B cell (primary cell): ENCODE measurements at regions not wholly inside any gene's neighbourhood (a gene's known extent, or its start where the extent isn't known, plus 50 kb on each side); places are given as distances from the start of the nearest gene placed in this dataset.

Experiments
- ATAC-seq: fragments of 200-7000 bp; cut with Tn5 transposase; one replicate; pipeline ENCODE4 v1.10.0; 2021; ENCODE audit warnings: low read depth, mild to moderate bottlenecking, moderate number of reproducible peaks, moderate library complexity
- CTCF ChIA-PET: fragments of 350-600 bp; sonication (Branson Sonifier 250); formaldehyde crosslinking; loops from one replicate; lab custom pipeline; 2021; ENCODE audit warnings: antibody characterized with exemption, inconsistent platforms; lab: Charles Lee
- POLR2A ChIA-PET: fragments of 350-600 bp; sonication (Branson Sonifier 250); formaldehyde crosslinking; loops from one replicate; lab custom pipeline; 2021; ENCODE audit warnings: antibody characterized with exemption; lab: Charles Lee
- DNase-seq: peaks from one replicate; pipeline ENCODE4 v3.0.0; 2013
- H2AFZ ChIP-seq: 2 replicates; pipeline ENCODE4 v1.6.1; 2012; ENCODE audit warnings: mild to moderate bottlenecking, low read depth, low read length; ENCODE audit not compliant: insufficient read depth, poor library complexity, severe bottlenecking
- H3K27ac ChIP-seq, 2 donors: 1 replicate in 1 of 2; 2 replicates in 1 of 2; pipeline ENCODE4 v1.5.1; 2012 to 2013; ENCODE audit warnings: low read length in 2 of 2, mild to moderate bottlenecking in 2 of 2, moderate library complexity in 1 of 2
- H3K27me3 ChIP-seq, 4 experiments: fragments of 200-600 bp in 1 of 4; sonication (generic) in 1 of 4; replicated peaks in 1 of 4; 1 replicate in 2 of 4; 2 replicates in 2 of 4; pipeline versions ENCODE4 v1.6.1 to v1.7.0; 2013 to 2016; ENCODE audit warnings: low read length in 3 of 4, mild to moderate bottlenecking in 2 of 4, mixed read lengths in 1 of 4, moderate library complexity in 1 of 4; ENCODE audit not compliant: insufficient read depth in 4 of 4, control insufficient read depth in 3 of 4; ENCODE audit errors: control extremely low read depth in 1 of 4
- H3K36me3 ChIP-seq, 2 experiments: replicated peaks in 1 of 2; 1 replicate in 1 of 2; 2 replicates in 1 of 2; pipeline versions ENCODE4 v1.6.1 to v1.7.1; 2013; ENCODE audit warnings: low read length in 1 of 2; ENCODE audit not compliant: insufficient read depth in 2 of 2, control insufficient read depth in 1 of 2; ENCODE audit errors: control extremely low read depth in 1 of 2, extremely low read depth in 1 of 2
- H3K4me1 ChIP-seq, 2 donors: fragments of 200-600 bp in 1 of 2; sonication (generic) in 1 of 2; 1 replicate in 1 of 2; 2 replicates in 1 of 2; pipeline versions ENCODE4 v1.5.1 to v1.6.1; 2013 to 2017; ENCODE audit warnings: low read length in 2 of 2; ENCODE audit not compliant: control insufficient read depth in 2 of 2, insufficient read depth in 2 of 2
- H3K4me2 ChIP-seq: replicated peaks from 2 replicates; pipeline ENCODE3; 2012; ENCODE audit warnings: mild to moderate bottlenecking, low read depth, low read length; ENCODE audit not compliant: poor library complexity, severe bottlenecking
- H3K4me3 ChIP-seq, 5 experiments: fragments of 200-600 bp in 1 of 5; sonication (generic) in 1 of 5; 1 replicate in 3 of 5; 2 replicates in 2 of 5; pipeline versions ENCODE4 v1.5.1 to v1.7.0; 2011 to 2016; ENCODE audit warnings: low read length in 4 of 5, mild to moderate bottlenecking in 4 of 5, low read depth in 2 of 5, control low read depth in 1 of 5, moderate library complexity in 1 of 5; ENCODE audit not compliant: insufficient read depth in 1 of 5; ENCODE audit errors: control extremely low read depth in 1 of 5, extremely low read depth in 1 of 5
- H3K79me2 ChIP-seq: fragments of 200-600 bp; sonication (generic); one replicate; pipeline ENCODE4 v1.6.0; 2016; ENCODE audit warnings: low read length; ENCODE audit not compliant: control insufficient read depth, insufficient read depth
- H3K9ac ChIP-seq: fragments of 200-600 bp; sonication (generic); 2 replicates; pipeline ENCODE4 v1.6.1; 2017; ENCODE audit warnings: mild to moderate bottlenecking, low read length, moderate library complexity
- H3K9me3 ChIP-seq, 3 donors: one replicate each; pipeline versions ENCODE4 v1.6.1 to v1.7.1; 2013; ENCODE audit warnings: low read length in 2 of 3; ENCODE audit not compliant: control insufficient read depth in 2 of 3, insufficient read depth in 1 of 3; ENCODE audit errors: control extremely low read depth in 1 of 3
- H4K20me1 ChIP-seq: 2 replicates; pipeline ENCODE4 v1.6.0; 2012; ENCODE audit warnings: mild to moderate bottlenecking, low read length; ENCODE audit not compliant: insufficient read depth, control insufficient read depth, poor library complexity, severe bottlenecking
- H3K27ac Mint-ChIP-seq: one replicate; pipeline ENCODE4 v1.8.0; 2021; ENCODE audit warnings: mixed read lengths
- H3K27me3 Mint-ChIP-seq: one replicate; pipeline ENCODE4 v1.8.0; 2021; ENCODE audit warnings: mixed read lengths
- H3K4me1 Mint-ChIP-seq: one replicate; pipeline ENCODE4 v1.8.0; 2021; ENCODE audit warnings: mixed read lengths
- H3K4me3 Mint-ChIP-seq: one replicate; pipeline ENCODE4 v1.8.0; 2021; ENCODE audit warnings: mixed read lengths
- H3K9me3 Mint-ChIP-seq: one replicate; pipeline ENCODE4 v1.8.0; 2022; ENCODE audit warnings: mixed read lengths; ENCODE audit not compliant: insufficient read depth
- EZH2 ChIP-seq: IDR thresholded peaks from 2 replicates; pipeline ENCODE4 v1.6.1; 2012; ENCODE audit warnings: borderline replicate concordance, low read depth, mild to moderate bottlenecking, moderate library complexity, low read length; ENCODE audit not compliant: insufficient read depth, poor library complexity, severe bottlenecking
- WGBS: methylation state at CpG from one replicate; pipeline ENCODE4 v1.1.5; 2013; ENCODE audit warnings: missing lambda C conversion rate; ENCODE audit not compliant: insufficient coverage; 5-methylcytosine and 5-hydroxymethylcytosine counted together
- intact Hi-C: fragments of 100-400 bp; cut with micrococcal nuclease; formaldehyde crosslinking; loops from one replicate; pipeline ENCODE4 v1.10.0; 2022
- TF ChIP-seq, protein P1 (sequence below): fragments of 200-600 bp; IDR thresholded peaks from one replicate; pipeline ENCODE4 v1.8.0; 2022; ENCODE audit warnings: antibody characterized with exemption, mild to moderate bottlenecking

DNA sequence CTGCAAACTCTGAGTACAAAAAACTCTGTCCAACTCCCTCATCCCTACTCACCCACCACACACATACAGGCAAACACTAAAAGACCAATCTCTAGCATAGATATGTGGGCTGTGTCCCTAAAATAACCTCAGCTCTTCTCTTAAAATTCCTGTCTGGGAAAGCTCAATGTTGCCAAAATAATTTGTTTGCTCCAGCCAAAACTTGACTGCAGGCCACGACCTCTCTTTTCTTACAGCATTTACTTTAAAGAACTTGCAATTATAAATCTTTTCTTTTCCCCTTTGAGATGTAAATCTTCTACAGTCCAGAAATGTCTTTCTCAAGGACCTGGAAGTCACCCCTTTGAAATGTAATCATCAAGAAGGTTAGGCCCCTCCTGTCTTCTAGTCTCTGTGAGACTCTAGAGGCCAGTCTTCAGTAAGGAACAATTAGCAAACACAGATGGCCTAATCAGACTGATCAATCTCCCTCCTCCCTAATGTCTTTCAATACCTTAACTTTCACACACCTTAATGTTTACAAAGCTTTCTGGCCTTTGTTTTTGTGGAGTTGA, 483.6 kb upstream of the RGS18 start:
- no peak for TF ChIP-seq EZH2
- TF ChIP-seq, protein P1, sequence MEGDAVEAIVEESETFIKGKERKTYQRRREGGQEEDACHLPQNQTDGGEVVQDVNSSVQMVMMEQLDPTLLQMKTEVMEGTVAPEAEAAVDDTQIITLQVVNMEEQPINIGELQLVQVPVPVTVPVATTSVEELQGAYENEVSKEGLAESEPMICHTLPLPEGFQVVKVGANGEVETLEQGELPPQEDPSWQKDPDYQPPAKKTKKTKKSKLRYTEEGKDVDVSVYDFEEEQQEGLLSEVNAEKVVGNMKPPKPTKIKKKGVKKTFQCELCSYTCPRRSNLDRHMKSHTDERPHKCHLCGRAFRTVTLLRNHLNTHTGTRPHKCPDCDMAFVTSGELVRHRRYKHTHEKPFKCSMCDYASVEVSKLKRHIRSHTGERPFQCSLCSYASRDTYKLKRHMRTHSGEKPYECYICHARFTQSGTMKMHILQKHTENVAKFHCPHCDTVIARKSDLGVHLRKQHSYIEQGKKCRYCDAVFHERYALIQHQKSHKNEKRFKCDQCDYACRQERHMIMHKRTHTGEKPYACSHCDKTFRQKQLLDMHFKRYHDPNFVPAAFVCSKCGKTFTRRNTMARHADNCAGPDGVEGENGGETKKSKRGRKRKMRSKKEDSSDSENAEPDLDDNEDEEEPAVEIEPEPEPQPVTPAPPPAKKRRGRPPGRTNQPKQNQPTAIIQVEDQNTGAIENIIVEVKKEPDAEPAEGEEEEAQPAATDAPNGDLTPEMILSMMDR: no peak
- Mint-ChIP-seq H3K27ac (no peak overlapping the region), H3K4me3 (no peak overlapping the region), H3K27me3 (no peaks in the 10 kb centered on the region), H3K4me1 (no peaks in the 10 kb centered on the region), H3K9me3 (no peaks in the 10 kb centered on the region)
- Histone ChIP-seq H3K9ac (no peak overlapping the region), H3K9me3 (peaks cover 0 to 1% (median 0%) of the 10 kb centered on the region in 3 donors), H3K4me1 (no peaks in the 10 kb centered on the region), H4K20me1 (no peaks in the 10 kb centered on the region), H3K36me3 (no peaks in the 10 kb centered on the region), H2AFZ (no peak overlapping the region), H3K27me3 (no peaks in the 10 kb centered on the region), H3K79me2 (no peaks in the 10 kb centered on the region), H3K4me2 (no peak overlapping the region), H3K27ac (no peak overlapping the region), H3K4me3 (no peak overlapping the region)
- ATAC-seq: no peak
- CTCF ChIA-PET: no interaction called here
- intact Hi-C loops: no loop called here
- no peak for DNase-seq
- WGBS: 86% methylated on average over 1 of the region's 1 CpG
- POLR2A ChIA-PET: no interaction called here

DNA sequence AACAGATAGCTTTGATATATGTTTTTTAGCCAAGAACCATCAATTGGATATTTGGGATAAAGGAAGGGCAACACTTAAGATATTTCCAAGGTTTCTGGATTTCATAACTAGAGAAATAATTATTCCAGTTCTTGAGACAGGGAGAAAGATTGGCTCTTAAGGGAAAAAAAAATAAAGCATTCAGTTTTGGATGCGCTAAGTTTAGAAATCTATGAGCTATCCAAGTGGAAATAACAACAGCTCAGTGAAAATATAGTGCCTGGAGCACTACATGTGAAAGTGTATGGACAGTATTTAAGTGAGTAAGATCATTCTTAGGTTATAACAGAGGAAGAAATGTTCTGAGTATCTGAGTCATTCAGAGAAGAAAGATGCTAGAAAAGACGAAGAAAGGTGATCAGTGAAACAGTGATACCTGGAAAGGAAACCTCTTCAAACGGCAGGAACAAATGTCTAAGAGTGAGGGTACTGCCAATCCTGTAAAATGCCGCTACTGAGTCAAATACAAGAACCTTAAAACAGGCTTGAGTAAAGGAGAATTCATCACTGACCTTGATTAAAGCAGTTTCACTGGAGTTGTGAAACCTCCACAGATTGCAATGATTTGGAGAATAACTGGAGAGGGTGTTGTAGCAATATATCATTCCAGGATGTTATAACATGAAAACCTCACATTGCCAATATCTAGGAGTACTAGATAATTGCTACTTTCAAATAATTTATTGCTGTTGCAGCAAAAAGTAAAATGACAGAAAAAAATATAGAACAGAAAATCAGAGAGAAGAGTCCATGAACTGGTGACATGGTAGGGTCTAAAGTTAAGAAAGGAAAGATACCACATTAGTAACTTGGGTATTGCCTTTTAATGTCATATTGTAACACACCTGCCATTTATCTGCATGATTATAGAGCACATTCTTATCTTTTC, 482.1 kb upstream of the RGS18 start:
- Mint-ChIP-seq H3K4me3 (no peak overlapping the region), H3K27me3 (no peaks in the 10 kb centered on the region), H3K27ac (no peak overlapping the region), H3K4me1 (no peaks in the 10 kb centered on the region), H3K9me3 (no peaks in the 10 kb centered on the region)
- no peak overlapping the region for H3K4me3 ChIP-seq
- H2AFZ ChIP-seq: no peak overlapping the region
- peaks cover 0 to 1% (median 0%) of the 10 kb centered on the region in 3 donors for H3K9me3 ChIP-seq
- POLR2A ChIA-PET: no interaction called here
- no peak for DNase-seq
- WGBS: 100% methylated on average over 1 of the region's 4 CpGs
- H3K79me2 ChIP-seq: no peaks in the 10 kb centered on the region
- no peak overlapping the region for H3K4me2 ChIP-seq
- no peaks in the 10 kb centered on the region for H3K27me3 ChIP-seq
- no peaks in the 10 kb centered on the region for H3K4me1 ChIP-seq
- no peak overlapping the region for H3K27ac ChIP-seq
- intact Hi-C loops: no loop called here
- CTCF ChIA-PET: no interaction called here
- H3K36me3 ChIP-seq: no peaks in the 10 kb centered on the region
- H4K20me1 ChIP-seq: no peaks in the 10 kb centered on the region
- no peak overlapping the region for H3K9ac ChIP-seq
- ATAC-seq: no peak
- TF ChIP-seq, protein P1: no peak
- no peak for TF ChIP-seq EZH2
